HEK293T (cell line): ENCODE measurements at regions not wholly inside any gene's neighbourhood (a gene's known extent, or its start where the extent isn't known, plus 50 kb on each side); places are given as distances from the start of the nearest gene placed in this dataset.

Source experiments
- CTCF ChIA-PET: fragments of 350-600 bp; formaldehyde crosslinking; extraction: SDS; loops from one replicate; lab custom pipeline; 2021; ENCODE audit warnings: antibody characterized with exemption, inconsistent platforms; lab: Yijun Ruan, JAX
- POLR2A ChIA-PET: fragments of 350-600 bp; formaldehyde crosslinking; extraction: SDS; loops from one replicate; lab custom pipeline; 2020; ENCODE audit warnings: antibody characterized with exemption, inconsistent platforms; lab: Yijun Ruan, JAX
- DNase-seq: peaks from one replicate; pipeline ENCODE4 v3.0.0; 2012; ENCODE audit warnings: mixed read lengths; ENCODE audit errors: extremely low spot score
- ARNT ChIP-seq: fragments of 450-650 bp; IDR thresholded peaks from 2 replicates; pipeline ENCODE4 v1.6.1; 2017; ENCODE audit warnings: mild to moderate bottlenecking
- BHLHE40 ChIP-seq: fragments of 450-650 bp; IDR thresholded peaks from 2 replicates; pipeline ENCODE4 v1.6.1; 2016; ENCODE audit warnings: mild to moderate bottlenecking, moderate library complexity, borderline replicate concordance
- CTBP1 ChIP-seq: fragments of 450-650 bp; IDR thresholded peaks from 2 replicates; pipeline ENCODE4 v1.6.1; 2016; ENCODE audit warnings: borderline replicate concordance
- ELF4 ChIP-seq: fragments of 450-650 bp; IDR thresholded peaks from 2 replicates; pipeline ENCODE4 v1.6.1; 2017; ENCODE audit warnings: antibody characterized with exemption
- FOXA1 ChIP-seq: fragments of 450-650 bp; IDR thresholded peaks from 2 replicates; pipeline ENCODE4 v1.6.1; 2016; ENCODE audit warnings: mild to moderate bottlenecking
- FOXK2 ChIP-seq: fragments of 450-650 bp; IDR thresholded peaks from 2 replicates; pipeline ENCODE4 v1.6.1; 2016; ENCODE audit warnings: mild to moderate bottlenecking
- FOXM1 ChIP-seq: fragments of 450-650 bp; IDR thresholded peaks from 2 replicates; pipeline ENCODE4 v1.6.1; 2017; ENCODE audit warnings: mild to moderate bottlenecking, borderline replicate concordance
- HDGF ChIP-seq: fragments of 450-650 bp; IDR thresholded peaks from 2 replicates; pipeline ENCODE4 v1.6.1; 2017; ENCODE audit warnings: antibody characterized with exemption, borderline replicate concordance
- L3MBTL2 ChIP-seq: fragments of 450-650 bp; conservative IDR thresholded peaks from 2 replicates; pipeline ENCODE4 v1.6.1; 2016; ENCODE audit warnings: mild to moderate bottlenecking
- LEF1 ChIP-seq: fragments of 450-650 bp; IDR thresholded peaks from 2 replicates; pipeline ENCODE4 v1.6.1; 2017; ENCODE audit warnings: mild to moderate bottlenecking, borderline replicate concordance
- NFRKB ChIP-seq: fragments of 450-650 bp; IDR thresholded peaks from 2 replicates; pipeline ENCODE4 v1.6.1; 2016; ENCODE audit warnings: mild to moderate bottlenecking, moderate library complexity
- SP1 ChIP-seq: fragments of 450-650 bp; IDR thresholded peaks from 2 replicates; pipeline ENCODE4 v1.6.1; 2017
- SUZ12 ChIP-seq: fragments of 450-650 bp; IDR thresholded peaks from 2 replicates; pipeline ENCODE4 v1.6.1; 2016; ENCODE audit warnings: mild to moderate bottlenecking
- TARDBP ChIP-seq: fragments of 450-650 bp; IDR thresholded peaks from 2 replicates; pipeline ENCODE4 v1.6.1; 2016
- ZNF384 ChIP-seq: fragments of 450-650 bp; IDR thresholded peaks from 2 replicates; pipeline ENCODE4 v1.6.1; 2016
- TF ChIP-seq, protein P1 (sequence below): fragments of 450-650 bp; IDR thresholded peaks from 2 replicates; pipeline ENCODE4 v1.6.1; 2016

DNA sequence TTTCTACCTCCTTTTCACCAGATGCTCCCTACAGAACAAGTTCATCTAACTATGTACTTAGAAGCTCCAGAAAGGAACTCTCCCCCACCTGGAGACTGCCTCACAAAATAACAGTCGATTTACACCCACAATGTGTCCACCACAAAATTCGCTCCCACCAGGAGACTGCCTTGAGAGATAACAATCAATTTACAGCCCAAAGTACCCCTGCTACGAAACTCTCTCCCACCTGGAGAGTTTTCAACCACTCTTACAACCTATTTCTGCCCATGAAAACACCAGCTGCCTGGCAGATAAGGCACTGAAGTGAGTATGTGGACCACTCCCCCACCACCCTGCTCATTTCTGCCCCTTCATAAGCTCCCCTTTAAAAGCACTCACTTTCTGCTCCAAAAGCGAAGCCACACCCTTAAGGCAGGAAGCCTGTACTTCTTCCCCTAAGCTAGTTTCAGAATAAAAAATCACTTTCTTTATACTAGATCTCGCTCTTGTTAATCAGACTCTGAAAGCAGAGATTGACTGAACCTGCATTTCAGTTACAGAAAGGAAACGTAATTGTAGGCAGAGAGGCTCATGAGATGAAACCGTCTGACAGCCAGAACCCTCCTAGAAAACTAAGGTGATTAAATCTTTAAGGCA is 94.4 kb upstream of the RBBP8 start:
- CTCF ChIA-PET: interaction anchor here (0.5 to 1.2 kb wide), 3 partner anchors 40 to 1045 kb away, joined by 3 to 4 read pairs (median 3); no protein-coding TSS in a partner anchor
- no peak for DNase-seq
- TF ChIP-seq LEF1: no peak
- TF ChIP-seq SUZ12: no peak
- no peak for TF ChIP-seq L3MBTL2
- TF ChIP-seq, protein P1, sequence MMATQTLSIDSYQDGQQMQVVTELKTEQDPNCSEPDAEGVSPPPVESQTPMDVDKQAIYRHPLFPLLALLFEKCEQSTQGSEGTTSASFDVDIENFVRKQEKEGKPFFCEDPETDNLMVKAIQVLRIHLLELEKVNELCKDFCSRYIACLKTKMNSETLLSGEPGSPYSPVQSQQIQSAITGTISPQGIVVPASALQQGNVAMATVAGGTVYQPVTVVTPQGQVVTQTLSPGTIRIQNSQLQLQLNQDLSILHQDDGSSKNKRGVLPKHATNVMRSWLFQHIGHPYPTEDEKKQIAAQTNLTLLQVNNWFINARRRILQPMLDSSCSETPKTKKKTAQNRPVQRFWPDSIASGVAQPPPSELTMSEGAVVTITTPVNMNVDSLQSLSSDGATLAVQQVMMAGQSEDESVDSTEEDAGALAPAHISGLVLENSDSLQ: no peak
- no peak for TF ChIP-seq NFRKB
- TF ChIP-seq FOXK2: no peak
- no peak for TF ChIP-seq CTBP1
- TF ChIP-seq BHLHE40: no peak
- no peak for TF ChIP-seq SP1
- TF ChIP-seq ZNF384: no peak
- TF ChIP-seq FOXA1: no peak
- TF ChIP-seq HDGF: no peak
- no peak for TF ChIP-seq TARDBP
- no peak for TF ChIP-seq ARNT
- no peak for TF ChIP-seq ELF4
- no peak for TF ChIP-seq FOXM1
- POLR2A ChIA-PET: interaction anchor here (1.3 to 2.2 kb wide), 2 partner anchors 21 to 94 kb away, joined by 3 to 7 read pairs; partner anchors contain the start of gene RBBP8

DNA sequence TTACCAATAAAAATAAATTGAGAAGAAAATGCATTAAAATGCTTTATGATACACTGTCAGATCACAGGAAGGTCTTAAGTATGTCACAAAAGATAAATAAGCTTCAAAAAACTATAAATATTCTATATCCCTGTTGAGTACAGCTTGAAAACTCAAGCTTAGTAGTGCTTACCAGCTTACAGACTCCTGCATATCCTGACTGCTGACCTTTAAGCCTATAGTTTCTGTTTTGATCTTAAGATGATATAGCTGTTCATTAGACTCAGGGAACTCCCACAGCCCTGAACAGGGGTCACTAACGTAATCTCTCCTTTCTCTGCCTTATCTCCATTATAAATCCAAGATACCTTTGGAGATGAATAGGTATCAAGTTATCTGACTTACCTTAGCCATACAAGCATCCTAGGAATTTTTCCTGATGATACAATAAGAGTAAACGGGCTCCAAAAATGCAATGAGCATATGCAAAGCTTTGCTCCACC is 93.7 kb upstream of the RBBP8 start:
- TF ChIP-seq LEF1: no peak
- no peak for TF ChIP-seq ARNT
- TF ChIP-seq, protein P1: peak; percentile 75
- ChIA-PET CTCF (interaction anchor here (0.5 to 1.2 kb wide), 6 partner anchors 9 to 1045 kb away, joined by 3 to 4 read pairs (median 3); no protein-coding TSS in a partner anchor), POLR2A (interaction anchor here (1.3 to 2.2 kb wide), 2 partner anchors 21 to 94 kb away, joined by 3 to 7 read pairs; partner anchors contain the start of gene RBBP8)
- DNase-seq: no peak

DNA sequence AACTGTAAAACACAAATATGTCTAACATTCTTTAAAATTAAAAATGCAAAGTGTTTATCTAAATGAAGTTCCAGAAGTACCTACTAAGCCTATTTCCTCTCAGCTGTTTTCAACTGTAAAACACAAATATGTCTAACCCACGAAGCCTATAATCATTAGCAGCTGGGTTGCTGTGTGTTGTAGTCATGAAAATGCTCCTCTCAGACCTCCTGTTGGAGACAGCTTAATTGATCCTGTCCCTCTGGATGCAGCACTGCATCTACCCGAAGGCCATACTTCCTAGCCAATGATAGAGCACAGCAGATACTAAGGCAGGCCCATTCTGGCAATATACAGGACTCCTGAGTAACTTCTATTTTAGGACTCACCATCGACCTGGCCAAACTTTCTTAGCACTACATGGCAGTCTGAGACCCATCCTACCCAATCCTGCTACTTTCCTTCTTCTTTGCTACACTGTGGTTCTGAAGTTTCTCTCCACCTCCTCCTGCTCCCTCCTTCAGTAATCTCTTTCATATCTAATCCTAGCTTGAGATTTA is 92.5 kb upstream of the RBBP8 start:
- no peak for DNase-seq

DNA sequence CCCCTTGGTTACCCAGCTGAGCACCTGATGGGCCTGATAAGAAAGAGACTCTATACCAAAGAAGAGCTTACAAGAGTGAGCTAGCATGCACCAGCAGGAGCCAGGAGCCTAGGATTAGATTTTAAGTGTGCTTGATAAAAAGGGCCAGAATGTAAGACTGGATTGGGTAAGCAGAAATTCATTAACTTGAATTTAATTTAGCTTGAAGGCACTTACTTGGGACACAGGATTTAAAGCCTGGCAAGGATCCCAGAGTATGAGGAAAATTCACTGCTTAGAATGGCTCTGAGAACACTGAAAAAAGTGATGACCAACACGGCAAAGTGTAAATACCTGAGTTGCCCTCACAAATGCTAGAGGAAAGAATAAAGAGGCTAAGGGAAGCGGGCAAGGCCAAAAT is 91.3 kb upstream of the RBBP8 start:
- CTCF ChIA-PET: no interaction called here
- DNase-seq: no peak
- POLR2A ChIA-PET: interaction anchor here (2.6 kb wide), 1 partner anchor 91 kb away, joined by 11 read pairs; the partner anchor contains the start of gene RBBP8
- TF ChIP-seq, protein P1: no peak
- no peak for TF ChIP-seq ELF4
- TF ChIP-seq NFRKB: no peak
- no peak for TF ChIP-seq TARDBP
- TF ChIP-seq BHLHE40: no peak
- no peak for TF ChIP-seq FOXA1
- TF ChIP-seq L3MBTL2: no peak
- no peak for TF ChIP-seq ZNF384
- TF ChIP-seq SUZ12: no peak
- TF ChIP-seq FOXM1: no peak
- no peak for TF ChIP-seq LEF1
- no peak for TF ChIP-seq FOXK2
- TF ChIP-seq ARNT: no peak
- no peak for TF ChIP-seq HDGF

More for the DNA sequence above, 92.5 kb upstream of the RBBP8 start:
- TF ChIP-seq CTBP1 (no peak), NFRKB (no peak), ZNF384 (no peak), FOXA1 (no peak), BHLHE40 (no peak), SUZ12 (no peak), ELF4 (no peak), ARNT (no peak)
- CTCF ChIA-PET: interaction anchor here (0.6 to 1.1 kb wide), 3 partner anchors 28 to 285 kb away, joined by 3 to 4 read pairs (median 3); no protein-coding TSS in a partner anchor
- POLR2A ChIA-PET: interaction anchor here (2.2 kb wide), 1 partner anchor 92 kb away, joined by 7 read pairs; the partner anchor contains the start of gene RBBP8

DNA sequence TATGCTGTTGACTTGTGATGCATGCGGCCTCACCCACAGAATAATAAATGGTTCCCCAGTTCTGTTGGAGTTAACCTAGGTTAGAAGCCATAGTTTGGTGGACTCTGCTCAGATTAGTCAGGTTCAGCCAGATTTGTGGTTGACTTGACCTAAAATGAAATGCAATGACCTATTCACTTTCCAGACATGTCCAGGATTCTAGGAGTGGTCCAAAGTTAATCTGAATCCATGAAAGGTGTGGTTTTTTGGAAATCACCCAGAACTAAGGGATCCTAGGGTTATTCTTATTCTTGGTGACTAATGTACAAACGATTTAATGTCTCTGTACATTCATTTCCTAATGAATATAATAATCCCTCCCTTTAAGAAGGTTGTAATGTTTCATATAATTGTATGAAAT is 88.9 kb upstream of the RBBP8 start:
- ChIA-PET CTCF (no interaction called here), POLR2A (no interaction called here)
- TF ChIP-seq SUZ12 (no peak), TARDBP (no peak), BHLHE40 (no peak), ARNT (no peak), L3MBTL2 (no peak), FOXA1 (no peak), HDGF (no peak), FOXM1 (no peak), LEF1 (no peak), CTBP1 (no peak)
- TF ChIP-seq, protein P1: no peak
- no peak for DNase-seq

DNA sequence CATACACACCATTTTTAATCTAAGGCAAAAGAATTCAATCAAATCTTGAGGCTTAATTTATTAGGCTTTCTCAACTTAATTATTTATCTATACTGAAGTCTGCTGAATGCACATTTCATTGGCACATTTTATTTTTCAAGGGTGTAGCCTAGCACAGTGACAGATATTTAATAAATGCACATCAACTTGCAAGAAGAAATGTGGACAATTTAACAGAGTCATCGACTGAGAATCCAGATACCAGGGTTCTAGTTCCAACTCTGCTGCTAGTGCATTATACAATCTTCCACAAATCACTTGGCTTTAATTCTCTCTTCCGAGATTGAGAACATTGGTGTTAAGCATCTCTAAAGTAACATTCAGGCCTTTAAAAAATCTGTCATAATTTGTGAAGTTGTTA is 88.5 kb upstream of the RBBP8 start:
- TF ChIP-seq TARDBP: no peak
- no peak for TF ChIP-seq BHLHE40
- no peak for TF ChIP-seq L3MBTL2
- TF ChIP-seq FOXA1: no peak
- TF ChIP-seq ARNT: no peak
- TF ChIP-seq LEF1: no peak
- TF ChIP-seq SP1: no peak
- no peak for TF ChIP-seq FOXK2
- TF ChIP-seq NFRKB: no peak
- TF ChIP-seq SUZ12: no peak
- DNase-seq: no peak
- ChIA-PET CTCF (no interaction called here), POLR2A (no interaction called here)
